ENCODE measurements at regions not wholly inside any gene's neighbourhood (a gene's known extent, or its start where the extent isn't known, plus 50 kb on each side); places are given as distances from the start of the nearest gene placed in this dataset.

DNA sequence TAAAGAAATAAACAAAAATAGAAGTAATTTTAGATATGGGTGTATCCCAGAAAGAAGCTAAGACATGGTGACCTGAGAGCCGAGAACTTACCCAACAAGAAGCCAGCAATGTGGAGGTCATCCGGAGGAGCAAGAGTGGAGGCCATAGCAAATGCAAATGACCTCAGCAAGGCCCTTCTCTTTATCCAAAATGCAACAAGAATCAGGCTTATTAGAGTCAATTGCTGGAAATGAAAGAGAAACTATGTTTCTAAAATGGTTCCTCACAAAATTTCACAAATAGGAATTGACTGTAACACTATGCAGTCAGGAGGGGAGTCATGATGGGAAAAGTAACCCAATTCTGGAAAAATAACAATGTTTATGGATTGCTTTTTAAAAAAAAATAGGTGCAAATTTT lies 90.4 kb downstream of the TNFAIP3 start:
- no peaks in the 10 kb centered on the region for H3K36me3 ChIP-seq
- H3K27ac ChIP-seq: no peak overlapping the region
- no peak overlapping the region for H3K4me3 ChIP-seq
- intact Hi-C loops (cut with DNase I): no loop called here
- TF ChIP-seq POLR2A (IDR thresholded peaks at IDR 0.05) (no peak), POLR2AphosphoS5 (IDR thresholded peaks at IDR 0.05) (no peak), EP300 (IDR thresholded peaks at IDR 0.05) (no peak)
- TF ChIP-seq, protein P1, sequence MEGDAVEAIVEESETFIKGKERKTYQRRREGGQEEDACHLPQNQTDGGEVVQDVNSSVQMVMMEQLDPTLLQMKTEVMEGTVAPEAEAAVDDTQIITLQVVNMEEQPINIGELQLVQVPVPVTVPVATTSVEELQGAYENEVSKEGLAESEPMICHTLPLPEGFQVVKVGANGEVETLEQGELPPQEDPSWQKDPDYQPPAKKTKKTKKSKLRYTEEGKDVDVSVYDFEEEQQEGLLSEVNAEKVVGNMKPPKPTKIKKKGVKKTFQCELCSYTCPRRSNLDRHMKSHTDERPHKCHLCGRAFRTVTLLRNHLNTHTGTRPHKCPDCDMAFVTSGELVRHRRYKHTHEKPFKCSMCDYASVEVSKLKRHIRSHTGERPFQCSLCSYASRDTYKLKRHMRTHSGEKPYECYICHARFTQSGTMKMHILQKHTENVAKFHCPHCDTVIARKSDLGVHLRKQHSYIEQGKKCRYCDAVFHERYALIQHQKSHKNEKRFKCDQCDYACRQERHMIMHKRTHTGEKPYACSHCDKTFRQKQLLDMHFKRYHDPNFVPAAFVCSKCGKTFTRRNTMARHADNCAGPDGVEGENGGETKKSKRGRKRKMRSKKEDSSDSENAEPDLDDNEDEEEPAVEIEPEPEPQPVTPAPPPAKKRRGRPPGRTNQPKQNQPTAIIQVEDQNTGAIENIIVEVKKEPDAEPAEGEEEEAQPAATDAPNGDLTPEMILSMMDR (IDR thresholded peaks at IDR 0.05): no peak
- WGBS, 2 donors: 90 to 91% methylated on average over 2 of the region's 2 CpGs
- no peaks in the 10 kb centered on the region for H3K9me3 ChIP-seq
- no peak for DNase-seq
- H3K4me1 ChIP-seq: peaks cover 0 to 9% (median 0%) of the 10 kb centered on the region in 4 donors
- no peaks in the 10 kb centered on the region for H3K27me3 ChIP-seq

- no peaks in the 10 kb centered on the region for H3K9me3 ChIP-seq
- DNase-seq: no peak
- WGBS, 2 donors: 88 to 93% methylated on average over 5 of the region's 5 CpGs
- no peak overlapping the region for H3K27ac ChIP-seq
- peaks cover 0 to 9% (median 0%) of the 10 kb centered on the region in 4 donors for H3K4me1 ChIP-seq
- no peak overlapping the region for H3K4me3 ChIP-seq
- intact Hi-C loops (cut with DNase I): no loop called here
- H3K27me3 ChIP-seq: no peaks in the 10 kb centered on the region
- no peaks in the 10 kb centered on the region for H3K36me3 ChIP-seq
- no peak for TF ChIP-seq POLR2A (IDR thresholded peaks at IDR 0.05)
- TF ChIP-seq POLR2AphosphoS5 (IDR thresholded peaks at IDR 0.05): peak in 1 of 4 donors; percentile 24
These were observed 91.9 kb downstream of the TNFAIP3 start for GRCh38 chr6:137958811-137959565.

- intact Hi-C loops (cut with DNase I): no loop called here
- WGBS, 2 donors: 91% methylated on average over 3 of the region's 3 CpGs
These were observed 95.7 kb downstream of the TNFAIP3 start for GRCh38 chr6:137962725-137963124.

DNA sequence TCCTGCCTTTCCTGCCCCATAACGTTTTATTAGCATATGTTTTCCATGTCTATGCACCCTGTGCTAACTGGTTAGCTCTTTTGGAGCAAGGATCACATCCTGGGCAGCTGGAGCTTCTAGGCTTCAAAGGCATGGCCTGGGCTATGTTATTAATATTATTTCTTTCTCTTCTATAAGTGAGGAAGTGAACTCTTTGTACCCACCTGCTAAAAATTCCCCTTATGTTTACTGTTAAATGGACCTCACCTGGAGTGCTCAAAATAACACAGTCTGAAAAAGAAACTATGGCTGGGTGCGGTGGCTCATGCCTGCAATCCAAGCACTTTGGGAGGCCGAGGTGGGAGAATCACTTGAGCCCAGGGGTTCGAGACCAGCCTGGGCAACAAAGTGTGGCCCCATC lies 97.8 kb downstream of the TNFAIP3 start:
- intact Hi-C loops (cut with DNase I): no loop called here
- H3K4me1 ChIP-seq: peaks cover 0 to 9% (median 0%) of the 10 kb centered on the region in 4 donors
- 56 to 61% methylated on average over 4 of the region's 4 CpGs for WGBS, 2 donors
- no peak for DNase-seq
- no peaks in the 10 kb centered on the region for H3K36me3 ChIP-seq
- H3K27me3 ChIP-seq: no peaks in the 10 kb centered on the region
- no peak for TF ChIP-seq POLR2A (IDR thresholded peaks at IDR 0.05)
- TF ChIP-seq, protein P1 (IDR thresholded peaks at IDR 0.05): no peak
- no peak for TF ChIP-seq POLR2AphosphoS5 (IDR thresholded peaks at IDR 0.05)
- TF ChIP-seq EP300 (IDR thresholded peaks at IDR 0.05): no peak
- no peak overlapping the region for H3K4me3 ChIP-seq
- H3K9me3 ChIP-seq: no peaks in the 10 kb centered on the region
- no peak overlapping the region for H3K27ac ChIP-seq

More at GRCh38 chr6:137962725-137963124, 95.7 kb downstream of the TNFAIP3 start:
- no peaks in the 10 kb centered on the region for H3K27me3 ChIP-seq
- TF ChIP-seq POLR2A (IDR thresholded peaks at IDR 0.05): no peak
- no peak for DNase-seq
- no peak overlapping the region for H3K27ac ChIP-seq
- H3K4me3 ChIP-seq: no peak overlapping the region
- no peaks in the 10 kb centered on the region for H3K36me3 ChIP-seq
- peaks cover 0 to 9% (median 0%) of the 10 kb centered on the region in 4 donors for H3K4me1 ChIP-seq
- no peaks in the 10 kb centered on the region for H3K9me3 ChIP-seq

GRCh38 chr6:137967689-137968454 lies 100.8 kb downstream of the TNFAIP3 start:
- no peaks in the 10 kb centered on the region for H3K36me3 ChIP-seq
- H3K9me3 ChIP-seq: no peaks in the 10 kb centered on the region
- intact Hi-C loops (cut with DNase I): no loop called here
- no peak overlapping the region for H3K4me3 ChIP-seq
- TF ChIP-seq POLR2AphosphoS5 (IDR thresholded peaks at IDR 0.05) (no peak), POLR2A (IDR thresholded peaks at IDR 0.05) (no peak), EP300 (IDR thresholded peaks at IDR 0.05) (no peak)
- TF ChIP-seq, protein P1 (IDR thresholded peaks at IDR 0.05): no peak
- no peak overlapping the region for H3K27ac ChIP-seq
- DNase-seq: no peak
- no peaks in the 10 kb centered on the region for H3K4me1 ChIP-seq
- H3K27me3 ChIP-seq: no peaks in the 10 kb centered on the region
- 81 to 87% methylated on average over 5 of the region's 5 CpGs for WGBS, 2 donors

Data from sigmoid colon (tissue), 6 donors.